ENCODE measurements at regions not wholly inside any gene's neighbourhood (a gene's known extent, or its start where the extent isn't known, plus 50 kb on each side); places are given as distances from the start of the nearest gene placed in this dataset.

GRCh38 chrX:98380556-98380955, 1496.8 kb downstream of the RPA4 start:
- no peak for DNase-seq

- DNase-seq = no peak
Observed at GRCh38 chrX:98398542-98398941, 1514.8 kb downstream of the RPA4 start.

DNA sequence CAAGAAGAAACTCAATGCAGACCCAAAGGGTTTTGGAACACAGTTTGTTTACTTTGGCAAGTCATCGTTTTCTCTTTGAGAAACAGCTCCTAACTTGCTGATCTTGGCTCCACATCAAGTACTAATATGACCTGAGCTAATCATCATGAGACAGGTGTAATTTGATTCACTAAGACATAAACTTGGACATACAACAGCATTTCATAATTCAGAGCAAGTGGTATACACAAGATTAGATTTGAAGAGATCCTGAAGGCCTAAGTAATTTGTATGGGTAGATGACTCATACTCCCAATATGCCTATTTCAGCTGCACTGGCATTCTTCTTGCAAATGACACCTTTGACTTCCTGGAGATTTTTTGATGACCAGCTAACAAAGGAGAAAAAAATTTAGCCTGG, 1521.7 kb downstream of the RPA4 start:
- no peak for DNase-seq

DNA sequence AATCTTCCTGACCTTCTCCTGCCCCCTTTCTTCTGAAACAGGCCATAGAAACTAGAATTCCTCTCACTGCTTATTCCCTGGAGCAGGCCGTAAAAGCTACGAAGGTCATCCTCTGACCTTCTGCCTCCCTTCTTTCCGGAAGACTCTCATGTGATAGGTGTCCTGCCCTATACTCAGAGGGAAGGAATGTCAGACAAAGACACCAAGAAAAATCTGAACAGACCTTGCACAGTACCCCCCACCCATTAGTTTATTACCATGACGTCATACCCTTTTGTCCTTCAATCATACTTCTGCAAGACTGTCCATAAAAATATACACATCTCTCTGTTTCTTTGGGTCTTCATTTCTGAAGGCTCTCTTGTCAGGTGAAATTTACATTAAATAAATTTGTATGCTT, 1523.9 kb downstream of the RPA4 start:
- no peak for DNase-seq

DNA sequence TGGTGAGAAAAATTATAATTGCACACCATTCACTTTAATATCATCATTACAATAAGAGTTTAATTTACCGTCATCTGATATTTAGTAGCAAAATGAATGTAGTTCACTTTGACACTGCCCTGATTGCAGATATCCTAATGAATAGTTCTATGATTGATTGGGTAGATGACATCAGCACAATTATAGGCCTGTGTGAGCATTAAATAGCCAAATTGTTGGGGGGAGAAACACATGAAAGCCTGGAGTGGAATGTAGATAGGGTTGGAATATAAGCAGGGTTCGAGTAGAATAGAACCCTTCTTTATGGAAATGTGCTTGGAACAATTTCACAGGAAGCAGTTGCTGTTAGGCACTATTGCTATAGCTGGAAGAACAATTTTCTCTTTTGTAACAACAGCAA, 1526.2 kb downstream of the RPA4 start:
- peak; percentile 12 for DNase-seq

- DNase-seq = no peak
Observed at GRCh38 chrX:98412058-98412457, 1528.3 kb downstream of the RPA4 start.

DNA sequence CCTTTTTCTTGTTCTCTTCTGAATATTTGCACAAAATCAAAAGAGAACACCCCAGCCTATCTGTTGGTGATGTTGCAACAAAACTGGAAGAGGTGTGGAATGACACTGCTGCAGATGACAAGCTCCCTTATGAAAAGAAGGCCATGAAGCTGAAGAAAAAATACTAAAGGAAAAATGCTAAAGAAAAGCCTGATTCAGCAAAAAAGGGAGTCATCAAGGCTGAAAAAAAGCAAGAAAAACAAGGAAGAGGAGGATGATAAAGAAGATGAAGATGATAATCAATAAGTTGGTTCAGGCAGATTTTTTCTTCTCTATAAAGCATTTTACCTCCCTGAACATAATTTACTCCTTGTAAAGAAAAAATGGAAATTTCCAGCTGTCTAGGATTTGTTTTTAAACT, 1538.8 kb downstream of the RPA4 start:
- DNase-seq = no peak

DNA sequence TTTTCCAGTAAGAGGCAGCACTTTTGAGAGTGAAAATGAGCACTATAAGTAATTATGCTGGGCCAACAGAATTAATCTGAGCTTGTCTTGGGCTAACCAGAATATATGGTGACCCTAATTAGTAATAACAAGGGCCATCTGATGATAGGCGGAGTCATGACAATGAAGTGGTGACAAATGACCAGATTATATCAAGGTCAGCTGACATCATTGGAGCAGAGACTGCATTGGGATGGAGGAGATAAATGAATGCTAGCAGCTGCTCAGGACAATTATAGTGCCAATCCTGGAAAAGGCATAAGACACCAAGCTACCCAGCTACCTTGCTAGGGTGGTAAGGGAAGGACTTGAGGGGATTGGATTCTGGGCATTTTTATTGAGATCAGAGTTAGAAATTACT, 1548.7 kb downstream of the RPA4 start:
- no peak for DNase-seq

DNA sequence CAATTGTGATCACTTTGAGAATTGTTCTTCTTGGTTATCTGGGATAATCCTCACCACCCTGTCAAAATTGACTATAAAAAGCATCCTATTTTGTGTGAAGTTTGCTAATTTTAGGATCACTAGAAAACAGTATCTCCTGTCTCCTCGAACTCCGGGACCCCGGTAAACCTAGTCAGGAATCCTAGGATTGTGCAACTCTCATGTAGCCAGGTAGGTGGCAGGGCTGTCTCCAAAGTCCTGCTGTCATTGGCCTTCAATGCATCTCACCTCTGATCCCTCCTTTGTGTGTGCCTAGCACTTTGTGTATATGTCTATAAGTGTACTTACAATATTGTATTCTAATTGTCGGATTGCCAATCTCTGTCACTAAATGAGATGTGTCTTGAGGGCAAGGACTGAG, 1564.8 kb downstream of the RPA4 start:
- DNase-seq = no peak

DNA sequence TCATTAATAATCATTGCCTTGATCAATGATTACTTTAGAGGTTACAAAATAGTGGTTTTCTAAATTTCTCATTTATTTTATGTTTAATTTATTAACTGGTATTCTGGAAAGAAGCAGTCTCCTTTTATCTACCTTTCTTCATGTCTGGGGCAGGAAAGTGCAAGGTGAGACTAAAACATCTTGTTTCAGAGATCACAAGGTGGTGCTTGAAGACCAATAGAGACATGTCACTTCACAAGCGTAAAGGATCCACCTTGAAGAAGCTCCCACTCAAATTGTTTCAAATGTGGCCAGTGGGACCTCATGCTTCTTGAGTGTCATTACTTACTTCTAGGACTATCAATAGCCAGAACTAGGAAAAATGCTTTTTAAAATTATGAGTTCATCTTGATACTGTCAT, 1568.7 kb downstream of the RPA4 start:
- no peak for DNase-seq

DNA sequence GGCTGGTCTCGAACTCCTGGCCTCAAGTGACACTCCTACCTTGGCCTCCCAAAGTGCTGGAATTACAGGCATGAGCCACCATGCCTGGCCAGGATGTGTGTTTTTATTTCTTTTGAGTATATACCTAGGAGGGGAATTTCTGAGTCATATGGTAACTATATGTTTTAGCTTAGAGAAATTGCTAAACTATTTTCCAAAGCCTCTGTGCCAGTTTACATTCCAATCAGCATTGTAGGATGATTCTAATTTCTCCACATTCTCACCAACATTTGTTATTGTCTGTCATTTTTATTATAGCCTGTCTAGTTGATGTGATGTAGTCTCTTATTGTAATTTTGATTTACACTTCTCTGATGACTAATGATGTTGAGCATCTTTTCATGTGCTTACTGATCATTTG, 1576.0 kb downstream of the RPA4 start:
- no peak for DNase-seq

DNA sequence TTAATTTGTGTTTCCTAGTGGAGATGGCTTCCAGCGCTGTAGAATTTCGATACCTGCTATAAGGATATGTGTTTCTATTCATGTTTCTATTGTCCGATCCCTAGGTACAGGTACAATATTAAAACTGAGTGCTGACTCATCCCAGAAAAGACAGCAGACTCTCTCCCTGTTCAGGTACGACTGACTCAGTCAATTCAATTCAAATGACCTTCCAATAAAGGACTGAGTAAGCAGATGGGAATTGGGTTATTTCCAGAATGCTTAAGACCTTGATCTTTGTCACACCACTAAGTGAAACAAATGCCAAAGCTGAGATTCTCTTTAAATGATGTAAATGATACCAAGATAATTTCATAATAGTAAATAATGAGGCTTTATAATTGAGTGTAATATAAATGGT, 1596.9 kb downstream of the RPA4 start:
- DNase-seq = no peak

DNA sequence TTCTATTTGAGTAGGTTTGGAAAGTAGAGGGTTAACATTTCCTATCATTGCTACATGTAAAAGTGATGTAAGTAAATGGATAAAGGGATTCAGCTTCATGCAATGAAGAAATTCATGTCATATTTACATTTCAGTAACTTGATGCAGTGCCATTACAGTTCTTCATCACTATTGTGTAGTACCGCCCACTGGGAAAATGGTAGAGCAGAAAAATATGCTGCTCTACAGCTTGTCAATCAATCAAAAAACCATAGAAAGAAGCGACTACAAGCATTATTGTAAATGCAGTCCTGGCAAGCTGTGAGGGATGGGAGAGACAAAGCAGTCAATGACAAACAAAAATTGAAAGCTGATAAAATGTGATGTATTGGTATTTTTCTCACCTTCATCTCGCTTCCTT, 1597.9 kb downstream of the RPA4 start:
- no peak for DNase-seq

GRCh38 chrX:98490670-98491069, 1607.0 kb downstream of the RPA4 start:
- DNase-seq = no peak

GRCh38 chrX:98501426-98501825, 1617.7 kb downstream of the RPA4 start:
- DNase-seq = no peak

DNA sequence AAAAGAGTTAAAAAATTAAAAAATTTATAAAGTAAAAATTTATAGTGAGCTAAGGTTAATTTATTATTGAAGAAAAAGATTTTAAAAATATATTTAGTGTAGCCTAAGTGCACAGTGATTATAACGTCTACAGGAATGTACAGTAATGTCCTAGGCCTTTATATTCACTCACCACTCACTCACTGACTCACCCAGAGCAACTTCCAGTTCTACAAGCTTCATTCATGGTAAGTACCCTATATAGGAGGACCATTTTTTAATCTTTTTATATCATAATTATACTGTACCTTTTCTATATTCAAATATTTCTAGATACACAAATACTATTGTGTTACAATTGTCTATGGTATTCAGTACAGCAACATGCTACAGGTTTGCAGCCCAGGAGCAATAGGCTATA, 1623.2 kb downstream of the RPA4 start:
- DNase-seq = no peak

- no peak for DNase-seq
Observed at GRCh38 chrX:98514032-98514431, 1630.3 kb downstream of the RPA4 start.

DNA sequence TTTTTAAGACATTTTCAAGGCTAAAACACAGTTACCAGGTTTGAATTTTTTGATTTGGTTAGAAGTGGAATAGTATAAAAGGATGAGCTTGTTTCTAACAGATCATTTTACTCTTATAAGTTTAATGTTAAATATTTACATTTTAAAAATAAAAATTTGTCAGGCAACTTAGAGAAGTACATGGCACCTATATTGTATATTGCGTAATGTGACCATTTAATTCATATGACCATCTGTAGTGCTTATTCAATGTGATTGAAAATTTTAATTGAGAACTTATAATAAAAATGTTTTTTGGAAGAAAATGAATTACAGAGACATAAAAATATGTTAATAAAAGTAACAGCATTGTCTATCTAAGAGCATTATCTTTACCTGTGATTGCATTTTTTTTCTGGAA, 1632.4 kb downstream of the RPA4 start:
- DNase-seq = no peak

DNA sequence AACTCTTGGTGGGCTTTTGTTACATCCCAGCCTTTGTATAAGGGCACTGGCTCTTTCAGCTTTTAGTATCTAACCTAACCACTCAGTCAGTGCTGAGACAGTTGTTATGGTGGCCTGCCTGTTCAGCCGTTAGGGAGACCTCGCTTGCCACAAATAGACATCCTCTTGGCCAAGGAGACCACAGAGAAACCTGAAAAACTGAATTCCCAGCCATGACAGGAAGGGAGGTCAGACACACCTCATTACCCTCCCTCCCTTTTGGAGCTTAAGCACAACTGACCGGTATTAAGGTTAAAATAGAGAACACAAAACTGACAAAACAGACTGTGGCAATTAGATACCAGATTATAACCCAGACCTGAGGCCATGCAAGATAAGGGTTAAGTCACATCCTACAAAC, 1639.3 kb downstream of the RPA4 start:
- no peak for DNase-seq

GRCh38 chrX:98523521-98523920, 1639.8 kb downstream of the RPA4 start:
- DNase-seq = no peak

- DNase-seq = no peak
Observed at GRCh38 chrX:98548519-98548918, 1664.8 kb downstream of the RPA4 start.

- no peak for DNase-seq
Observed at GRCh38 chrX:98568795-98569194, 1685.1 kb downstream of the RPA4 start.

DNA sequence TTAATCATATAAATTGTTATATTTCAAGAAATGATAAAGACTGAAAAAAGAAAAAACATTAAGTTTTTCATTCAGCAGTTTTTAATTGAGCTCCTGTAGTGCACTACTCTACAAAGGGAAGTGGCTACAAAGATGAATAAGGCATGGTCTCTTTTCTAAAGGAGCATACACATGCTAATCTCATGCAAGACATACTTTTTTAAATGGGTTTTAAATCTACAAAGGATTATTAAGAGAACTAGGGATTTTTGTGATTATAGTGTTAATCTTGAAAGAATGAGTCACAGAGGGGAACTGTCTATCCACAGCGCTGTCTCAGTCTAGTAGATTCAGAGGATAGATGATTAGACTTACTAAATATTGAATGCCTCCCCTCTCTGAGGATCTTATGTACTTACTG, 1722.2 kb downstream of the RPA4 start:
- DNase-seq = no peak

DNA sequence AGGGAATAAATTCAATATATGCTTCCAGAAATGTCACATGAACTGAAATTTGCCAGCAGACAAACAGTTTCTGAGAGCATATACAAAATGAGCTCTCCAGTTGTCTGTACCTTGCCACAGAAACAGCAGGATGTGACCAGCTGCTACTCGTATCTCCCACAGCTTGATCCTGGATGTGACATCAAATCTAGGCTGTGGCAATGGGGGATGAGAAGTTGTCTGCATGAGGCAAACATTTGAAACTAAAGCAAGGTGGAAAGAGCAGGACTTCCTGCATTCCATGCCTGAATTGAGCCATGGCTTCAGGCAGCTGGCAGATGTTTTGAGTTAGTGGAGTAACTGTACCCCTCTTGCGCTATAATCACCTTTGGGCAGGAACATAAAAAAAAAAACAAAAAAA, 1724.0 kb downstream of the RPA4 start:
- peak; percentile 4 for DNase-seq

GRCh38 chrX:98627645-98628044, 1743.9 kb downstream of the RPA4 start:
- no peak for DNase-seq

DNA sequence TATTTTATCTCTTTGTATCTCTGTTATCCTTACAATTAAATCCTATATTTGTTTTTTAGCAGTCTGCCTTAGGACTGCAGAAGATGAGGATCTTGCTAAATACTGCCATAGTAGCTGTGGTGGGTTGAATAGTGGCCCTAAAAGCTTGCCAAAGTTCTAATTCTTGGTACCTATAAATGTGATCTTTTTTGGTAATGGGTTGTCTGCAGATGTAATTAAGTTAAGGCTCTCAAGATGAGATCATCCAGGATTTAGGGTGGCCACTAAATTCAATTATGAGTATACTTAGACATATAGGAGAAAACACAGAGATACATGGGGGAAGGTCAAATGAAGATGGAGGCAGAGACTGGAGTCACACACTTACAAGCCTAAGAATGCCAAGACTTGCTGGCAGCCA, 1753.7 kb downstream of the RPA4 start:
- DNase-seq = no peak

All from NCI-H2081 treated with DMSO at 0.1 percent for 48 hours (cell line).